ENCODE measurements at regions not wholly inside any gene's neighbourhood (a gene's known extent, or its start where the extent isn't known, plus 50 kb on each side); places are given as distances from the start of the nearest gene placed in this dataset.

DNA sequence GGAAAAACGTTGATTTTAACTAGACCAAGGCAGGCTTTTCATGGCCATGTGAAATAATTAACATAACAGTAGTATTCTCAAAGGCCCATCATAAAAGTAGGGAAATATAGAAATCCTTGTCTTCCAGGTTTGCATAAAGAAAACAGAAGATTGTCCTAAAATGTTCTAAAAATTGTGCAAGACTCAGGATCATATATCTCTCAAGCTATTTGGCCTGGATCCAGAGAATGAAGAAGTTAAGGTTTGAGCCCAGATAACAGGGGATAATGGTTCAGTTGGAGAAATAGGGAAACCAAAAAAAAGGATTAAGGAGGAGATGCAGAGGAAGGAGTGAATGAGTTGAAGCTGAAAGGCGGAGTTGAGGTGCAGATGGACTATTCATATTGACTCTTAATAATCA is 555.5 kb upstream of the NR5A2 start:
- TF ChIP-seq POLR2A (IDR thresholded peaks at IDR 0.05; ENCODE audit: low read depth, low read length) (no peak), TAF1 (IDR thresholded peaks at IDR 0.05; ENCODE audit: low read depth, low read length) (no peak), POLR2AphosphoS5 (IDR thresholded peaks at IDR 0.05; ENCODE audit: low read depth, low read length) (no peak)
